ENCODE measurements at regions not wholly inside any gene's neighbourhood (a gene's known extent, or its start where the extent isn't known, plus 50 kb on each side); places are given as distances from the start of the nearest gene placed in this dataset.

GRCh38 chr20:22838001-22838400 is 197.1 kb upstream of the SSTR4 start:
- H3K4me3 ChIP-seq = no peak overlapping the region
- TF ChIP-seq, protein P1, sequence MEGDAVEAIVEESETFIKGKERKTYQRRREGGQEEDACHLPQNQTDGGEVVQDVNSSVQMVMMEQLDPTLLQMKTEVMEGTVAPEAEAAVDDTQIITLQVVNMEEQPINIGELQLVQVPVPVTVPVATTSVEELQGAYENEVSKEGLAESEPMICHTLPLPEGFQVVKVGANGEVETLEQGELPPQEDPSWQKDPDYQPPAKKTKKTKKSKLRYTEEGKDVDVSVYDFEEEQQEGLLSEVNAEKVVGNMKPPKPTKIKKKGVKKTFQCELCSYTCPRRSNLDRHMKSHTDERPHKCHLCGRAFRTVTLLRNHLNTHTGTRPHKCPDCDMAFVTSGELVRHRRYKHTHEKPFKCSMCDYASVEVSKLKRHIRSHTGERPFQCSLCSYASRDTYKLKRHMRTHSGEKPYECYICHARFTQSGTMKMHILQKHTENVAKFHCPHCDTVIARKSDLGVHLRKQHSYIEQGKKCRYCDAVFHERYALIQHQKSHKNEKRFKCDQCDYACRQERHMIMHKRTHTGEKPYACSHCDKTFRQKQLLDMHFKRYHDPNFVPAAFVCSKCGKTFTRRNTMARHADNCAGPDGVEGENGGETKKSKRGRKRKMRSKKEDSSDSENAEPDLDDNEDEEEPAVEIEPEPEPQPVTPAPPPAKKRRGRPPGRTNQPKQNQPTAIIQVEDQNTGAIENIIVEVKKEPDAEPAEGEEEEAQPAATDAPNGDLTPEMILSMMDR (IDR thresholded peaks at IDR 0.05) = no peak
- no peak for TF ChIP-seq POLR2A (IDR thresholded peaks at IDR 0.05)
- 64 to 100% (median 93%) methylated on average over 1 of the region's 1 CpG for WGBS, 4 donors
- H3K27me3 ChIP-seq = peaks cover 0 to 2% (median 0%) of the 10 kb centered on the region in 9 donors
- no peak overlapping the region for H3K27ac ChIP-seq
- H3K4me1 ChIP-seq = peaks cover 0 to 7% (median 0%) of the 10 kb centered on the region in 12 donors
- DNase-seq (no peak), ATAC-seq (no peak)
- H3K9me3 ChIP-seq = no peaks in the 10 kb centered on the region
- H3K36me3 ChIP-seq = no peaks in the 10 kb centered on the region
- intact Hi-C loops (cut with DNase I) = no loop called here

DNA sequence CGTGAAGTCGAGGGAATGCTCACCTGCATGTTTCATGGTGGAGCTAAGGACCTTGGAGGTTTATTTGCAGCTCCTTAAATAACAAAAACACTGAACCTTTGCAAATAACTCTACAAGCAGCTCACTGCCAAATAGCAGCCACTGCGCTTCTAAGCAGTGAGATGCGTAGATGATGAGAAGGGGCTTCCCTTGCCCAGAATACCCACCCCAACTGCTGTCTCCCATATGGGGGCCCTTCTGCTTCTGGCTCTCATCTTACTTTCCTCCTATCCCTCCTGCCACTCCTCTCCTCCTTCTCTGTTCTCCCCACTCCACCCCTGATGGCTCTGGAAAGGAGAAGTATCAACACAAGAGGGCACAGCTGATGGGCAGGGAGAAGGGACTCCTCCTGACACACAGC is 193.3 kb upstream of the SSTR4 start:
- no peak overlapping the region for H3K4me3 ChIP-seq
- intact Hi-C loops (cut with DNase I) = loop anchor here in 2 of 10 donors (10.0 kb wide), 2 partner anchors 393 to 503 kb away; no protein-coding TSS in a partner anchor
- DNase-seq = no peak
- TF ChIP-seq POLR2A (IDR thresholded peaks at IDR 0.05) = no peak
- H3K27me3 ChIP-seq = peaks cover 0 to 7% (median 0%) of the 10 kb centered on the region in 9 donors
- peaks cover 0 to 3% (median 0%) of the 10 kb centered on the region in 12 donors for H3K4me1 ChIP-seq
- 92 to 97% (median 96%) methylated on average over 4 of the region's 4 CpGs for WGBS, 4 donors
- no peak overlapping the region for H3K27ac ChIP-seq
- no peaks in the 10 kb centered on the region for H3K36me3 ChIP-seq
- peaks cover 0 to 1% (median 0%) of the 10 kb centered on the region in 12 donors for H3K9me3 ChIP-seq
- ATAC-seq = no peak

- 89 to 95% (median 91%) methylated on average over 5 of the region's 5 CpGs for WGBS, 4 donors
- TF ChIP-seq POLR2A (IDR thresholded peaks at IDR 0.05) = no peak
- TF ChIP-seq, protein P1 (IDR thresholded peaks at IDR 0.05) = no peak
- Histone ChIP-seq H3K36me3 (no peaks in the 10 kb centered on the region), H3K27ac (no peak overlapping the region), H3K4me3 (no peak overlapping the region), H3K27me3 (peaks cover 0 to 7% (median 0%) of the 10 kb centered on the region in 9 donors), H3K4me1 (no peaks in the 10 kb centered on the region), H3K9me3 (peaks cover 0 to 11% (median 0%) of the 10 kb centered on the region in 12 donors)
- intact Hi-C loops (cut with DNase I) = loop anchor here in 2 of 10 donors (10.0 kb wide), 2 partner anchors 392 to 502 kb away; no protein-coding TSS in a partner anchor
- DNase-seq = no peak
- ATAC-seq = no peak
Measured at GRCh38 chr20:22842793-22843192, 192.3 kb upstream of the SSTR4 start.

DNA sequence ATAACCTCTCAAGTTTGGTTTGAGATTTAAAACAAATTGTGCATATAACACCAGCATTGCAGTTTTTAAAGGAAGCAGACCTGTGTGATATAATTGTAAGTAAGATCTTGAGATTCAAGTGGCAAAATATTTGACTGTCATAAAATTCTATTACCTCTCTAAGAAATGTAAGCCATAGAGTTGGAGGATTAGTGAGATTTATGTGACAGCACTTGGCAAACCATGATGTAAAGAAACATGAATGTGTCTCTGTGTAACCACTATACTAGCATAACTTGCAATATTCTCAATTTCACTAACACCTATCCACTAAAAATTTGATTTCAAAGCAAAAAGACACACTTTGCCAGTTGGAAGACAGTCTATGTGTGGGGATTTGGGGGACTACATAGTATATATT is 190.2 kb upstream of the SSTR4 start:
- H3K4me1 ChIP-seq = no peaks in the 10 kb centered on the region

More for the DNA sequence above, 190.2 kb upstream of the SSTR4 start:
- Histone ChIP-seq H3K36me3 (no peaks in the 10 kb centered on the region), H3K4me3 (no peak overlapping the region), H3K27ac (no peak overlapping the region), H3K27me3 (peaks cover 0 to 7% (median 0%) of the 10 kb centered on the region in 9 donors), H3K9me3 (peaks cover 0 to 18% (median 0%) of the 10 kb centered on the region in 12 donors)
- DNase-seq (no peak), ATAC-seq (no peak)
- intact Hi-C loops (cut with DNase I) = loop anchor here in 2 of 10 donors (10.0 kb wide), 2 partner anchors 390 to 500 kb away; no protein-coding TSS in a partner anchor
- TF ChIP-seq POLR2A (IDR thresholded peaks at IDR 0.05) = no peak
- TF ChIP-seq, protein P1 (IDR thresholded peaks at IDR 0.05) = no peak

All from heart left ventricle (tissue), 16 donors.